MG63 (cell line): ENCODE measurements at regions not wholly inside any gene's neighbourhood (a gene's known extent, or its start where the extent isn't known, plus 50 kb on each side); places are given as distances from the start of the nearest gene placed in this dataset.

Experiments
- DNase-seq: peaks from one replicate; pipeline ENCODE4 v3.0.0-alpha.2; 2020
- H3K27me3 ChIP-seq: fragments of 250-450 bp; sonication (Bioruptor Pico); 2 replicates; pipeline ENCODE4 v1.5.1; 2020; ENCODE audit warnings: mild to moderate bottlenecking, moderate library complexity
- H3K36me3 ChIP-seq: fragments of 250-450 bp; sonication (Bioruptor Pico); 2 replicates; pipeline ENCODE4 v1.5.1; 2020; ENCODE audit warnings: mild to moderate bottlenecking, moderate library complexity
- H3K4me3 ChIP-seq: fragments of 250-450 bp; sonication (Bioruptor Pico); 2 replicates; pipeline ENCODE4 v1.5.1; 2020; ENCODE audit warnings: mild to moderate bottlenecking, moderate library complexity
- H3K9me3 ChIP-seq: fragments of 250-450 bp; sonication (Bioruptor Pico); 2 replicates; pipeline ENCODE4 v1.5.1; 2020; ENCODE audit warnings: mild to moderate bottlenecking, moderate library complexity

GRCh38 chr10:105644559-105644958, 1003.5 kb downstream of the SORCS3 start:
- Histone ChIP-seq H3K27me3 (no peaks in the 10 kb centered on the region), H3K4me3 (no peak overlapping the region), H3K36me3 (no peaks in the 10 kb centered on the region), H3K9me3 (no peaks in the 10 kb centered on the region)
- DNase-seq, result no peak

GRCh38 chr10:105644091-105644490, 1003.0 kb downstream of the SORCS3 start:
- no peak for DNase-seq
- H3K9me3 ChIP-seq, result no peaks in the 10 kb centered on the region
- H3K36me3 ChIP-seq, result no peaks in the 10 kb centered on the region
- H3K4me3 ChIP-seq, result no peak overlapping the region
- no peaks in the 10 kb centered on the region for H3K27me3 ChIP-seq

GRCh38 chr10:105643660-105644059, 1002.6 kb downstream of the SORCS3 start:
- Histone ChIP-seq H3K36me3 (no peaks in the 10 kb centered on the region), H3K27me3 (no peaks in the 10 kb centered on the region), H3K9me3 (no peaks in the 10 kb centered on the region), H3K4me3 (no peak overlapping the region)
- DNase-seq, result no peak

- no peaks in the 10 kb centered on the region for H3K36me3 ChIP-seq
- H3K27me3 ChIP-seq, result no peaks in the 10 kb centered on the region
- no peak for DNase-seq
- H3K4me3 ChIP-seq, result no peak overlapping the region
- H3K9me3 ChIP-seq, result no peaks in the 10 kb centered on the region
These were observed 993.2 kb downstream of the SORCS3 start for GRCh38 chr10:105634281-105634680.

GRCh38 chr10:105615715-105616365, 974.8 kb downstream of the SORCS3 start:
- no peak overlapping the region for H3K4me3 ChIP-seq
- H3K9me3 ChIP-seq, result no peaks in the 10 kb centered on the region
- no peaks in the 10 kb centered on the region for H3K36me3 ChIP-seq
- DNase-seq, result no peak
- H3K27me3 ChIP-seq, result no peaks in the 10 kb centered on the region

GRCh38 chr10:105611244-105611798, 970.2 kb downstream of the SORCS3 start:
- Histone ChIP-seq H3K36me3 (no peaks in the 10 kb centered on the region), H3K4me3 (no peak overlapping the region), H3K27me3 (no peaks in the 10 kb centered on the region), H3K9me3 (no peaks in the 10 kb centered on the region)
- DNase-seq, result no peak

GRCh38 chr10:105609451-105609850, 968.4 kb downstream of the SORCS3 start:
- Histone ChIP-seq H3K36me3 (no peaks in the 10 kb centered on the region), H3K4me3 (no peak overlapping the region), H3K27me3 (no peaks in the 10 kb centered on the region), H3K9me3 (no peaks in the 10 kb centered on the region)
- DNase-seq, result no peak

- Histone ChIP-seq H3K27me3 (no peaks in the 10 kb centered on the region), H3K4me3 (no peak overlapping the region), H3K9me3 (no peaks in the 10 kb centered on the region), H3K36me3 (no peaks in the 10 kb centered on the region)
- no peak for DNase-seq
These were observed 964.8 kb downstream of the SORCS3 start for GRCh38 chr10:105605918-105606317.

- Histone ChIP-seq H3K9me3 (no peaks in the 10 kb centered on the region), H3K4me3 (no peak overlapping the region), H3K27me3 (no peaks in the 10 kb centered on the region), H3K36me3 (no peaks in the 10 kb centered on the region)
- DNase-seq, result no peak
These were observed 964.0 kb downstream of the SORCS3 start for GRCh38 chr10:105605104-105605503.

GRCh38 chr10:105598207-105598606, 957.1 kb downstream of the SORCS3 start:
- Histone ChIP-seq H3K27me3 (no peaks in the 10 kb centered on the region), H3K4me3 (no peak overlapping the region), H3K9me3 (no peaks in the 10 kb centered on the region), H3K36me3 (no peaks in the 10 kb centered on the region)
- DNase-seq, result no peak

GRCh38 chr10:105597312-105597711, 956.2 kb downstream of the SORCS3 start:
- Histone ChIP-seq H3K4me3 (no peak overlapping the region), H3K36me3 (no peaks in the 10 kb centered on the region), H3K9me3 (no peaks in the 10 kb centered on the region), H3K27me3 (no peaks in the 10 kb centered on the region)
- no peak for DNase-seq

- H3K36me3 ChIP-seq, result no peaks in the 10 kb centered on the region
- no peaks in the 10 kb centered on the region for H3K27me3 ChIP-seq
- no peak for DNase-seq
- no peak overlapping the region for H3K4me3 ChIP-seq
- no peaks in the 10 kb centered on the region for H3K9me3 ChIP-seq
These were observed 955.7 kb downstream of the SORCS3 start for GRCh38 chr10:105596749-105597148.

- Histone ChIP-seq H3K36me3 (no peaks in the 10 kb centered on the region), H3K4me3 (no peak overlapping the region), H3K27me3 (no peaks in the 10 kb centered on the region), H3K9me3 (no peaks in the 10 kb centered on the region)
- DNase-seq, result no peak
These were observed 953.2 kb downstream of the SORCS3 start for GRCh38 chr10:105594296-105594695.

GRCh38 chr10:105592468-105592867, 951.4 kb downstream of the SORCS3 start:
- H3K27me3 ChIP-seq, result no peaks in the 10 kb centered on the region
- H3K9me3 ChIP-seq, result no peaks in the 10 kb centered on the region
- H3K4me3 ChIP-seq, result no peak overlapping the region
- DNase-seq, result no peak
- no peaks in the 10 kb centered on the region for H3K36me3 ChIP-seq

- Histone ChIP-seq H3K36me3 (no peaks in the 10 kb centered on the region), H3K4me3 (no peak overlapping the region), H3K9me3 (no peaks in the 10 kb centered on the region), H3K27me3 (no peaks in the 10 kb centered on the region)
- DNase-seq, result no peak
These were observed 945.5 kb downstream of the SORCS3 start for GRCh38 chr10:105586451-105587098.

- DNase-seq, result no peak
- Histone ChIP-seq H3K27me3 (no peaks in the 10 kb centered on the region), H3K4me3 (no peak overlapping the region)
These were observed 944.7 kb downstream of the SORCS3 start for GRCh38 chr10:105585753-105586152.

GRCh38 chr10:105585171-105585570, 944.1 kb downstream of the SORCS3 start:
- no peaks in the 10 kb centered on the region for H3K27me3 ChIP-seq
- no peaks in the 10 kb centered on the region for H3K36me3 ChIP-seq
- DNase-seq, result no peak
- no peak overlapping the region for H3K4me3 ChIP-seq
- H3K9me3 ChIP-seq, result no peaks in the 10 kb centered on the region

More at GRCh38 chr10:105585753-105586152, 944.7 kb downstream of the SORCS3 start:
- no peaks in the 10 kb centered on the region for H3K9me3 ChIP-seq
- H3K36me3 ChIP-seq, result no peaks in the 10 kb centered on the region

- Histone ChIP-seq H3K27me3 (no peaks in the 10 kb centered on the region), H3K9me3 (no peaks in the 10 kb centered on the region)
These were observed 938.0 kb downstream of the SORCS3 start for GRCh38 chr10:105579112-105579511.

More at GRCh38 chr10:105579112-105579511, 938.0 kb downstream of the SORCS3 start:
- H3K4me3 ChIP-seq, result no peak overlapping the region
- no peak for DNase-seq
- H3K36me3 ChIP-seq, result no peaks in the 10 kb centered on the region
